Suprapubic skin (tissue), 4 donors: ENCODE measurements at regions not wholly inside any gene's neighbourhood (a gene's known extent, or its start where the extent isn't known, plus 50 kb on each side); places are given as distances from the start of the nearest gene placed in this dataset.
"Not testable (repeated sequence)": the region's sequence is repeated elsewhere in the genome, so short reads cannot be mapped to it uniquely, and the experiment has no call there.

Experiments used
- DNase-seq, 2 donors: peaks; one replicate each; pipeline ENCODE4 v3.0.0-alpha.2; 2019; ENCODE audit warnings: low spot score in 2 of 2
- H3K27ac ChIP-seq: fragments of 200-600 bp; sonication (generic); one replicate; pipeline ENCODE4 v1.5.1; 2019
- H3K27me3 ChIP-seq: fragments of 200-600 bp; sonication (generic); one replicate; pipeline ENCODE4 v1.5.1; 2019
- H3K36me3 ChIP-seq: fragments of 200-600 bp; sonication (generic); one replicate; pipeline ENCODE4 v1.5.1; 2019
- H3K4me1 ChIP-seq: fragments of 200-600 bp; sonication (generic); one replicate; pipeline ENCODE4 v1.5.1; 2019
- H3K4me3 ChIP-seq: fragments of 200-600 bp; sonication (generic); one replicate; pipeline ENCODE4 v1.5.1; 2019; ENCODE audit warnings: mild to moderate bottlenecking
- H3K9me3 ChIP-seq: fragments of 200-600 bp; sonication (generic); one replicate; pipeline ENCODE4 v1.5.1; 2019
- CTCF ChIP-seq, 2 donors: fragments of 200-600 bp in 1 of 2; fragments of 450-650 bp in 1 of 2; sonication (generic) in 1 of 2; IDR thresholded peaks; one replicate each; pipeline ENCODE4 v1.5.1; 2016 to 2019; ENCODE audit warnings: antibody characterized with exemption in 2 of 2, mild to moderate bottlenecking in 1 of 2, moderate library complexity in 1 of 2
- EP300 ChIP-seq: sonication (generic); formaldehyde crosslinking; IDR thresholded peaks from one replicate; pipeline ENCODE4 v1.6.1; 2017; ENCODE audit warnings: antibody characterized with exemption
- POLR2A ChIP-seq, 2 donors: fragments of 450-650 bp; IDR thresholded peaks; one replicate each; pipeline ENCODE4 v1.6.1; 2017; ENCODE audit warnings: antibody characterized with exemption in 2 of 2, mild to moderate bottlenecking in 2 of 2, moderate library complexity in 2 of 2
- POLR2AphosphoS5 ChIP-seq, 3 donors: sonication (generic); formaldehyde crosslinking; IDR thresholded peaks; one replicate each; pipeline ENCODE4 v1.6.1; 2017; ENCODE audit warnings: antibody characterized with exemption in 3 of 3
- WGBS: methylation state at CpG from one replicate; pipeline ENCODE4 v1.1.5; 2018; 5-methylcytosine and 5-hydroxymethylcytosine counted together

DNA sequence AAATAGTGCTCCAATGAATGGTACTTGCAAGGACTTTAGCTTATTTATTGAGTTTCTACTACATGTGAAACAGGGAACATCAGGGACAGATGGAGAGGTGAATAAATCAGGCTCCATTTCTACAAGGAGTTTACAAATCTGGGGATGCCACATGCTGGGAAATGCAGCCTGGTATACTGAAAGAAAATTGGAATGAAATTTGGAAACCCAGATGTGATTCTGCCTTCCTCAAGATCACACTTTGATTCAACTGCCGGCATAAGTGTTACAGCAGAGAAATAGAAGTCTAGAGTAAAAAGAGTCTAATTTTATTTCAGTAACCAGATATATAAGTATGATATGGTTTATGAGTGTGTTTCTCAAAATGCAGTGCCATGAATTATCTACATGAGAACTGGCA is 1408.4 kb upstream of the C9orf72 start:
- Histone ChIP-seq H3K36me3 (no peaks in the 10 kb centered on the region), H3K4me1 (no peaks in the 10 kb centered on the region), H3K27ac (no peak overlapping the region), H3K9me3 (no peaks in the 10 kb centered on the region), H3K27me3 (no peaks in the 10 kb centered on the region), H3K4me3 (no peak overlapping the region)
- WGBS, result 92% methylated on average over 1 of the region's 1 CpG
- TF ChIP-seq EP300 (no peak), POLR2A (IDR thresholded peaks at IDR 0.05) (no peak), POLR2AphosphoS5 (IDR thresholded peaks at IDR 0.05) (no peak), CTCF (IDR thresholded peaks at IDR 0.05) (no peak)
- DNase-seq, result no peak

- H3K36me3 ChIP-seq, result no peaks in the 10 kb centered on the region
- H3K4me1 ChIP-seq, result no peaks in the 10 kb centered on the region
- WGBS, result 55% methylated on average over 3 of the region's 3 CpGs
- no peaks in the 10 kb centered on the region for H3K9me3 ChIP-seq
- no peak overlapping the region for H3K27ac ChIP-seq
- no peak for DNase-seq
- no peak overlapping the region for H3K4me3 ChIP-seq
- H3K27me3 ChIP-seq, result no peaks in the 10 kb centered on the region
- no peak for TF ChIP-seq EP300
Observed at GRCh38 chr9:28984016-28984415, 1410.7 kb upstream of the C9orf72 start.

DNA sequence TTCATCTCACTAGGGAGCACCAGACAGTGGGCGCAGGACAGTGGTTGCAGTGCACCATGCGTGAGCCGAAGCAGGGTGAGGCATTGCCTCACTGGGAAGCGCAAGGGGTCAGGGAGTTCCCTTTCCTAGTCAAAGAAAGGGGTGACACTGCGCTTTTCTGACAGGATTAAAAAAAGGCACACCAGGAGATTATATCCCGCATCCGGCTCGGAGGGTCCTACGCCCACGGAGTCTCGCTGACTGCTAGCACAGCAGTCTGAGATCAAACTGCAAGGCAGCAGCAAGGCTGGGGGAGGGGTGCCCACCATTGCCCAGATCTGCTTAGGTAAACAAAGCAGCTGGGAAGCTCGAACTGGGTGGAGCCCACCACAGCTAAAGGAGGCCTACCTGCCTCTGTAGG is 1416.7 kb upstream of the C9orf72 start:
- not testable (repeated sequence) for H3K9me3 ChIP-seq, H3K27ac ChIP-seq, H3K4me3 ChIP-seq, H3K4me1 ChIP-seq, H3K27me3 ChIP-seq, H3K36me3 ChIP-seq, DNase-seq
- WGBS, result 95% methylated on average over 12 of the region's 12 CpGs

- no peaks in the 10 kb centered on the region for H3K4me1 ChIP-seq
- no peak for TF ChIP-seq POLR2A (IDR thresholded peaks at IDR 0.05)
- no peak for TF ChIP-seq CTCF (IDR thresholded peaks at IDR 0.05)
- no peak for TF ChIP-seq POLR2AphosphoS5 (IDR thresholded peaks at IDR 0.05)
- TF ChIP-seq EP300, result no peak
- no peak for DNase-seq
- H3K27ac ChIP-seq, result no peak overlapping the region
- no peaks in the 10 kb centered on the region for H3K27me3 ChIP-seq
- H3K9me3 ChIP-seq, result no peaks in the 10 kb centered on the region
- no peak overlapping the region for H3K4me3 ChIP-seq
- H3K36me3 ChIP-seq, result no peaks in the 10 kb centered on the region
Observed at GRCh38 chr9:28999057-28999456, 1425.8 kb upstream of the C9orf72 start.

- no peak for TF ChIP-seq CTCF (IDR thresholded peaks at IDR 0.05)
- Histone ChIP-seq H3K36me3 (no peaks in the 10 kb centered on the region), H3K4me3 (no peak overlapping the region), H3K4me1 (no peaks in the 10 kb centered on the region), H3K27ac (no peak overlapping the region), H3K9me3 (no peaks in the 10 kb centered on the region), H3K27me3 (no peaks in the 10 kb centered on the region)
- 80% methylated on average over 3 of the region's 3 CpGs for WGBS
- DNase-seq, result no peak
Observed at GRCh38 chr9:28999806-29000205, 1426.5 kb upstream of the C9orf72 start.

- DNase-seq, result no peak
- no peak for TF ChIP-seq POLR2A (IDR thresholded peaks at IDR 0.05)
- TF ChIP-seq EP300, result no peak
- TF ChIP-seq CTCF (IDR thresholded peaks at IDR 0.05), result no peak
- no peak for TF ChIP-seq POLR2AphosphoS5 (IDR thresholded peaks at IDR 0.05)
- Histone ChIP-seq H3K9me3 (no peaks in the 10 kb centered on the region), H3K36me3 (no peaks in the 10 kb centered on the region), H3K4me3 (no peak overlapping the region), H3K27me3 (no peaks in the 10 kb centered on the region), H3K27ac (no peak overlapping the region), H3K4me1 (no peaks in the 10 kb centered on the region)
- WGBS, result 58% methylated on average over 3 of the region's 3 CpGs
Observed at GRCh38 chr9:29001006-29001405, 1427.7 kb upstream of the C9orf72 start.
